Pancreas (tissue), 10 donors: ENCODE measurements at regions not wholly inside any gene's neighbourhood (a gene's known extent, or its start where the extent isn't known, plus 50 kb on each side); places are given as distances from the start of the nearest gene placed in this dataset.

ENCODE experiments used
- ATAC-seq, 4 donors: fragments of 200-7000 bp; cut with Tn5 transposase; one replicate each; pipeline versions ENCODE4 v1.8.0 to v1.9.1; 2020; ENCODE audit warnings: mild to moderate bottlenecking in 4 of 4, moderate library complexity in 4 of 4
- DNase-seq, 6 donors: peaks; one replicate each; pipeline ENCODE4 v3.0.0-alpha.2; 2020
- FAIRE-seq: peaks from 2 replicates; lab custom pipeline; 2012; peaks lifted over from hg19 to GRCh38; lab: Jason Lieb, UNC
- H3K27ac ChIP-seq, 4 donors: fragments of 200-600 bp; sonication (generic); 1 replicate in 3 of 4; 2 replicates in 1 of 4; pipeline versions ENCODE4 v1.5.0 to v1.8.0; 2020
- H3K27me3 ChIP-seq, 4 donors: fragments of 200-600 bp; one replicate each; pipeline ENCODE4 v1.8.0; 2021
- H3K36me3 ChIP-seq, 3 donors: fragments of 200-600 bp; sonication (generic) in 1 of 3; one replicate each; pipeline versions ENCODE4 v1.5.0 to v1.8.0; 2020 to 2021
- H3K4me1 ChIP-seq, 3 donors: fragments of 200-600 bp; one replicate each; pipeline ENCODE4 v1.8.0; 2021
- H3K4me3 ChIP-seq, 4 donors: fragments of 200-600 bp; sonication (generic) in 2 of 4; one replicate each; pipeline versions ENCODE4 v1.5.0 to v1.8.0; 2020 to 2021
- H3K9me3 ChIP-seq, 4 donors: fragments of 200-600 bp; one replicate each; pipeline ENCODE4 v1.8.0; 2021
- WGBS, 2 donors: extraction: QIAGEN DNeasy Blood & Tissue Kit; methylation state at CpG; one replicate each; pipeline ENCODE4 v1.1.7; 2013; 5-methylcytosine and 5-hydroxymethylcytosine counted together
- intact Hi-C, 3 donors: fragments of 100-400 bp; cut with DNase I; formaldehyde crosslinking; loops; one replicate each; pipeline versions ENCODE4 v1.11.1 to v1.14.2; 2022
- TF ChIP-seq, protein P1 (sequence below), 4 donors: fragments of 200-600 bp; sonication (generic) in 3 of 4; IDR thresholded peaks; one replicate each; pipeline versions ENCODE4 v1.5.0 to v1.8.0; 2021; ENCODE audit warnings: antibody characterized with exemption in 4 of 4
- donor health status: healthy with polysubstance abuse.
- donor health status: DM: no; HTN: no; CAD: no; lungs with moderate emphysema.
- donor health status: DM: no; HTN: no; CAD: no.
- donor health status: control.
- donor health status: control.
- donor health status: Bipolar disorder and iron deficiency.
- donor health status: DM: yes; HTN: yes; CAD: no.
- donor health status: DM: no; HTN: no; CAD: no.
- donor health status: DM: no; HTN: no; CAD: no.
- donor health status: DM: yes; HTN: yes; CAD: no.

DNA sequence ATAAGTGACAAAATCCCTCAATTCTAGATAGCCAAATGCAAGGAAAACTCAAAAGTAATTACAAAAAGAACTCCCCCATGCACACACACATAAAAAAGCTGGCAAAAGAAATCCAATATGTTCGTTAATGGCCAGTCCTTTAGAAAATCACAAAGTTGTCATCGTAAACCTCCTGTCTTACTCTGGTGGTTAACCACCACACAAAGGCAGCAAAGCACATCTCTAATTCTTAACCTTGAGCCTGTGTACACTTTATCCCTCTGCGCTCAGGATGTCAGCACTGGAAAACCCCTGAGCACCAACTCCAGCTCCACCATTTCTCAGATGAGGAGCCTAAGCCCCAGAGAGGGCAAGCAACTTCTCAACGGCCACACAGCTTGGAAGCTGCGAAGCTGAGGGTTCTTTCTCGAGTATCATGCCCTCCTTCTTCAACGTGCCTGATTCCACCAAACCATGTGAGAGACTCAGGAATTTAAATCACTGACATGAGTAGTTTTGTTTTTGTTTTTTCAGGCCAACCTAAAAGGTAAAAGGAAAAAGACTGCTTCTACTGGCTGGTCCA lies 72.5 kb downstream of the C16orf95 start:
- whole genome bisulfite sequencing, 2 donors = 74 to 78% methylated on average over 7 of the region's 7 CpGs
- H3K4me3 ChIP-seq = no peak overlapping the region
- no peak for DNase-seq
- no peak overlapping the region for H3K27ac ChIP-seq
- no peaks in the 10 kb centered on the region for H3K36me3 ChIP-seq
- H3K27me3 ChIP-seq = no peaks in the 10 kb centered on the region
- no peaks in the 10 kb centered on the region for H3K4me1 ChIP-seq
- ATAC-seq = no peak
- intact Hi-C loops = no loop called here
- TF ChIP-seq, protein P1, sequence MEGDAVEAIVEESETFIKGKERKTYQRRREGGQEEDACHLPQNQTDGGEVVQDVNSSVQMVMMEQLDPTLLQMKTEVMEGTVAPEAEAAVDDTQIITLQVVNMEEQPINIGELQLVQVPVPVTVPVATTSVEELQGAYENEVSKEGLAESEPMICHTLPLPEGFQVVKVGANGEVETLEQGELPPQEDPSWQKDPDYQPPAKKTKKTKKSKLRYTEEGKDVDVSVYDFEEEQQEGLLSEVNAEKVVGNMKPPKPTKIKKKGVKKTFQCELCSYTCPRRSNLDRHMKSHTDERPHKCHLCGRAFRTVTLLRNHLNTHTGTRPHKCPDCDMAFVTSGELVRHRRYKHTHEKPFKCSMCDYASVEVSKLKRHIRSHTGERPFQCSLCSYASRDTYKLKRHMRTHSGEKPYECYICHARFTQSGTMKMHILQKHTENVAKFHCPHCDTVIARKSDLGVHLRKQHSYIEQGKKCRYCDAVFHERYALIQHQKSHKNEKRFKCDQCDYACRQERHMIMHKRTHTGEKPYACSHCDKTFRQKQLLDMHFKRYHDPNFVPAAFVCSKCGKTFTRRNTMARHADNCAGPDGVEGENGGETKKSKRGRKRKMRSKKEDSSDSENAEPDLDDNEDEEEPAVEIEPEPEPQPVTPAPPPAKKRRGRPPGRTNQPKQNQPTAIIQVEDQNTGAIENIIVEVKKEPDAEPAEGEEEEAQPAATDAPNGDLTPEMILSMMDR (IDR thresholded peaks at IDR 0.05) = no peak
- no peak for FAIRE-seq
- H3K9me3 ChIP-seq = no peaks in the 10 kb centered on the region

DNA sequence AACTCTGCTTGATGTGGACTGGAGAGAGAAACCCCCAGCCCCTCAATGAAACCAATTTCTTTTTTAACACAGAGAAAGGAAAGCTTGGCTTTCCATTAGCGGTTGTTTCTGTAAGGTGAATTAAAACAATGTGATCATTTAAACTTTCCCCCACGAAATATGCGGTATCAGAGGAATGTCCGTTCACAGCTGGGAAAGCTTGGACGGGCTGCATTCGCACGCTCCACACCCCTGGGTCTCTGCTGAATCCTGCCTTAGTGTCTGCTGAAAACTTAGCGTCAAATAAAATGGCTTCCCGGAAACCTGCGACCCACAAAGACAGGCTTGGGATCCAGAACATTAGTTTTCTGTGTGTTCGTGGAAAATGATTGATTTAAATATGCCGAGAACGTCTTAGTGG lies 71.7 kb downstream of the C16orf95 start:
- H3K4me3 ChIP-seq = no peak overlapping the region
- ATAC-seq (no peak), FAIRE-seq (no peak), DNase-seq (no peak)
- H3K36me3 ChIP-seq = no peaks in the 10 kb centered on the region
- no peaks in the 10 kb centered on the region for H3K9me3 ChIP-seq
- intact Hi-C loops = no loop called here
- 85 to 89% methylated on average over 13 of the region's 13 CpGs for WGBS, 2 donors
- no peaks in the 10 kb centered on the region for H3K4me1 ChIP-seq
- H3K27me3 ChIP-seq = no peaks in the 10 kb centered on the region
- no peak overlapping the region for H3K27ac ChIP-seq
- TF ChIP-seq, protein P1 (IDR thresholded peaks at IDR 0.05) = no peak

DNA sequence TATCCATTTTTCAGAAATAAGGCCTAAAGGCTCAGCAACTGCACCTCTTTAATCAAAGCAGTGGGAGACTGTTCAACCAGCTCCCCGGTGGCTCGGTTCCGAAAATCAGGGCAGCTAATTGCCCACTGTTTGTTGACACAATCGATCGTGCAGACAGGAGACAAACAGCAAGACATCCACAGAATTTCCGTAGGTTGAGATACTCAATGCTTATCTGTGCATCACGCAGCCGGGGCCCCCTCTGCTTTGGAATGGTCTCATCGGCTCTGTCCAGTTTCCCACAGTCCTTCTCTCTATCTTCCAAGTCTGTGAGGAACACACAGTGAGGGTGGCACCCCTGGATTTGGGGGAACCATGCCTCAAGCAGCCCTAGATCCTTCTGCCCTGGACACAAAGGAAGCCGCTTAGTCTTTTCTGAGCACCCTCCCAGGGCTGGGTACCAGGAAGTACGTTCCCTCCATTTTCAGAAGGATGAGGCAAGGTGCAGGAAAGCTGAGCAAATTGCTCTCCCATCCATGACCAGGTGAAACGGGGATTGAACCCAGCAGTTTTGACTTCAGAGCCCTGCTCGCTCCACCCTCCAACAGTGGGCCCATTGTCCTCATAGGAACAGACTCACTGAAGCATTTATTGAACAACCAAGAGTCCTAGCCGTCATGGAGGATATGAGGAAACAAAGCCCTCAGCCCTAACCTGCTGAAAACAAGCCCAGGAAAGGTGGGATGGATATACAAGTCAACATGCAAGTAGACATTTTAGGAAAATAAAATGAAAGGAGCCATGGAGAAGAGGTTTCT lies 70.7 kb downstream of the C16orf95 start:
- intact Hi-C loops = no loop called here
- Histone ChIP-seq H3K27ac (no peak overlapping the region), H3K9me3 (no peaks in the 10 kb centered on the region), H3K27me3 (no peaks in the 10 kb centered on the region), H3K4me1 (no peaks in the 10 kb centered on the region), H3K4me3 (no peak overlapping the region), H3K36me3 (no peaks in the 10 kb centered on the region)
- DNase-seq (no peak), FAIRE-seq (no peak), ATAC-seq (no peak)
- WGBS, 2 donors = 48 to 50% methylated on average over 14 of the region's 14 CpGs
- TF ChIP-seq, protein P1 (IDR thresholded peaks at IDR 0.05) = no peak

DNA sequence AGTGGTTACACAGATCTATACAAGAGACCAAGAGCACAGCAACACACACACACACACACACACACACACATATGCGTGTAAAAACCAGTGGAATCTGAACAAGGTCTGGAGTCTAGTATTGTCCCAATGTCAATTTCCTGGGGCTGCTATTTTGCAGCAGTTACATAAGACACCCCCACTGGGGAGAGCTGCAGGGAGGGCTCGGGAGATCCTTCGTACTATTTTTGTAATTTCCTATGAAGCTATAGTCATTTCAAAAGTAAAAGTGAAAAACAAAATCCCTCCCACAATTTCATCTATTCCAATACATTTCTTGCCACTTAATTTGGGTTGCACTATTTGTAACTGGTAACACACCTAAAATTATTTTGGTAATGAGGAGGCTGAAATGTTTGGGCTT lies 68.5 kb downstream of the C16orf95 start:
- DNase-seq (no peak), FAIRE-seq (no peak), ATAC-seq (no peak)
- no peaks in the 10 kb centered on the region for H3K4me1 ChIP-seq
- TF ChIP-seq, protein P1 (IDR thresholded peaks at IDR 0.05) = no peak
- intact Hi-C loops = no loop called here
- WGBS, 2 donors = 74 to 87% methylated on average over 3 of the region's 3 CpGs
- no peaks in the 10 kb centered on the region for H3K9me3 ChIP-seq
- no peak overlapping the region for H3K27ac ChIP-seq
- no peak overlapping the region for H3K4me3 ChIP-seq
- no peaks in the 10 kb centered on the region for H3K36me3 ChIP-seq
- no peaks in the 10 kb centered on the region for H3K27me3 ChIP-seq

DNA sequence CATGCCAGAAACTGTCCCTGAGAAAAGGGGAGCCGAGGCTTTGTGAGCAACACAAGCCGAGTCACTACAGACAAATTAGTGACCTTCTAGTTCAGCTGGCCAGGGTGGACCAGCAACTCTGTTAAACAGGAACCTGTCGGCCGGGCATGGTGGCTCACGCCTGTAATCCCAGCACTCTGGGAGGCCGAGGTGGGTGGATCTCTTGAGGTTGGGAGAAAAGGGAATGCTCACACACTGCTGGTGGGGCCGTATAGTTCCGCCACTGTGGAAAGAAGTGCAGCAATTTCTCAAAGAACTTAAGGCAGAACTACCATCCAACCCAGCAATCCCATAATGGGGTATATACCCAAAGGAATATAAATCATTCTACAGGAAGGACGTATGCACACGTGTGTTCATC lies 67.8 kb downstream of the C16orf95 start:
- no peaks in the 10 kb centered on the region for H3K4me1 ChIP-seq
- no peaks in the 10 kb centered on the region for H3K36me3 ChIP-seq
- no peak for DNase-seq
- TF ChIP-seq, protein P1 (IDR thresholded peaks at IDR 0.05) = no peak
- intact Hi-C loops = no loop called here
- no peak for FAIRE-seq
- H3K27me3 ChIP-seq = no peaks in the 10 kb centered on the region
- no peak overlapping the region for H3K4me3 ChIP-seq
- no peaks in the 10 kb centered on the region for H3K9me3 ChIP-seq
- H3K27ac ChIP-seq = no peak overlapping the region
- 86 to 88% methylated on average over 10 of the region's 10 CpGs for WGBS, 2 donors
- ATAC-seq = no peak
